G401.6 (cell line): ENCODE measurements at regions not wholly inside any gene's neighbourhood (a gene's known extent, or its start where the extent isn't known, plus 50 kb on each side); places are given as distances from the start of the nearest gene placed in this dataset.
"Not testable (repeated sequence)": the region's sequence is repeated elsewhere in the genome, so short reads cannot be mapped to it uniquely, and the experiment has no call there.

Experiments
- FAIRE-seq: peaks from 2 replicates; lab custom pipeline; 2012; peaks lifted over from hg19 to GRCh38; lab: Jason Lieb, UNC

- FAIRE-seq = no peak
These were observed 211.8 kb downstream of the TOMM20 start for GRCh38 chr1:234916840-234917239.

- no peak for FAIRE-seq
These were observed 212.5 kb downstream of the TOMM20 start for GRCh38 chr1:234915924-234916675.

DNA sequence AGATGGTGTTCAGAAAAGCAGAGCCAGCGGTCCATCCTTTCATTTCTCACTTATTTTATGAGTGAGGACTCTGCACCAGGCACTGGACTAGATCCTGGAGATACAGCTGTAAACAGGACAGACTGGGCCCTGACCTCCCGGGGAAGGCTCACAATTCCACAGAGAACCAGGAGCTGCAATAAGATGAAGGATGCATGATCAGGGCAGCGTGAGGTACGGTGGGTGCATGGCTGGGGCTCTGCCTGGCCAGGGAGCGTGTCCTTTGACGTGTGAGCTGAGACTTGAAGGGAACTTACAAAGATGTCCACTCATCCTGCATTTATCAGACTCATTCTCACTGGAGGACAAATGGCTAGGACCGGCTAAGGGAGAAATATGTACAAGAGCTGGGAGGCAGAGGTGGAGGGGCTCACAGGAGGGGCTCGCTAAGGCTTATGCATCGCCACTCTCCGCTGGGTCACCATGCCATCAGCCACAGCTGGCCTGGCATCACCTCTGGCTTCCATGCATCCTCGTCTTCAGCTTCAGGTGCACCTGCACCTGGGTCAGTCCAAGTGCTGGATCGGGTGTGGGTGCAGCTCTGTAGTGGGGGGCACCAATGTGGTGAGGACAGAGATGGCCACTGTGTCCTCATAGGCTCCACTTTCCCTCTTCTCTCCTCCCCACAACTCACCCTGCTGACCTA lies 213.9 kb downstream of the TOMM20 start:
- FAIRE-seq = no peak

- no peak for FAIRE-seq
These were observed 214.9 kb downstream of the TOMM20 start for GRCh38 chr1:234913771-234914170.

GRCh38 chr1:234913278-234913649 lies 215.4 kb downstream of the TOMM20 start:
- no peak for FAIRE-seq

DNA sequence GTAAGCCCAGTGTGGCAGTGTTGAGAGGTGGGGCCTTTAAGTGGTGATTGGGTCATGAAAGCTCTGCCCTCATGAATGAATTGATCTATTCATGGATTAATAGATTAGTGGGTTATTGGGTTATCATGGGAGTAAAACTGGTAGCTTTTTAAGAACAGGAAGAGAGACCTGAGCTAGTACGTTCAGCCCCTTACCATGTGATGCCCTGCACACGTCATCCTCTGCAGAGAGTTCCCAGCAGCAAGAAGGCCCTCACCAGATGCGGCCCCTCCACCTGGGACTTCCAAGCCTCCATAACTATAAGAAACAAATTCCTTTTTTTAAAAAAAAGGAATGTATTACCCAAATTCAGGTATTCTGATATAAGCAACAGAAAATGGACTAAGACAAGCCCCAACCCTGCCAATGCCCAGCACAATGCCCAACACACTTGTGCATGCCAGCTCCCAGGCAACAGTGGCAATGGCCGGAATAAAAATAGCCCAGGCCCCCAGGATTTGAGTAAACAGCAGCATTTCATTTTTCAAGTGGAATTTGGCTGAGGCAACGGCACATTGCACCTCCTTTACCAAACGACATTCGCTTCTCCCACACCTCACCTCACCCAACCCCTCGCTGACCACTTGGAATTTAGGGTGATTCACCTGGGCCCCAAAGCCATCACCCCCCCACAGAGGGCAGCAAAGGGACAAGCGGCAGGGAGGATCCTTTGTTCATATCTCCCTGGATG lies 215.9 kb downstream of the TOMM20 start:
- no peak for FAIRE-seq

- no peak for FAIRE-seq
These were observed 216.8 kb downstream of the TOMM20 start for GRCh38 chr1:234911787-234912186.

GRCh38 chr1:234911136-234911535 lies 217.5 kb downstream of the TOMM20 start:
- not testable (repeated sequence) for FAIRE-seq

DNA sequence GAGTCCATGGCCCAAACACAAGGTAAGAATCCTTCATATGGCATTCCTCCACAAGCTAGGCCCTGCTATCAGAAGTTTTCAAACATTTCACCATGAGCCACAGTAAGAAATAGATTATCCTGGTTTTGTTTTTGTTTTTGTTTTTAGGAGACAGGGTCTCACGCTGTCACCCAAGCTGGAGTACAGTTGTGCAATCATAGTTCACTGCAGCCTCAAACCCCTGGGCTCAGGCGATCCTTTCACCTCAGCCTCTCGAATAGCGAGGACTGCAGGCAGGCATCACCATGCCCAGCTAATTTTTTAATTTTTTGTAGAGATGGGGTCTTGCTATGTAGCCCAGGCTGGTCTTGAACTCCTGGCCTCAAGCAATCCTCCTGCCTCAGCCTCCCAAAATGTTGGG lies 218.8 kb downstream of the TOMM20 start:
- no peak for FAIRE-seq

GRCh38 chr1:234909307-234909810 lies 219.3 kb downstream of the TOMM20 start:
- no peak for FAIRE-seq

DNA sequence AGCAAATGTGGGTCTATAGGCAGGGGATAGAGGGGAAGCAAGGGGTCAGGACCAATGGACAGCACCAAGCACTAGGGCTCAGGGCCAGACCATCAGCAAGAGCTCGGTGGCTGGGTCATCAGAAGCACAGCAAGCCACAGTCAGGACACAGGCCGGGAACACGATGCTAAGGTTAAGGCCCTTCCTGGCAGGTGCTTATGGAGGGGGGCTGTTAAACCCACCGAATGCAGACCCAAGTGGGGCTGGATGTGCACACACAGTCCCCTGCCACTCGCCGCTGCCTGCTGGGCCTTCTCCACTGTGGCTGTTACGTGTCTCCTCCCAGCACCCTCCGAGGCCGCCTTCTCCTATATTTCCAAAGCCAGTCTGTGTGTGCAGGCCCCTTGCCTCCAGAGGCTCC lies 220.1 kb downstream of the TOMM20 start:
- no peak for FAIRE-seq

- FAIRE-seq = no peak
These were observed 220.7 kb downstream of the TOMM20 start for GRCh38 chr1:234907940-234908405.

- FAIRE-seq = no peak
These were observed 221.3 kb downstream of the TOMM20 start for GRCh38 chr1:234907208-234907939.

DNA sequence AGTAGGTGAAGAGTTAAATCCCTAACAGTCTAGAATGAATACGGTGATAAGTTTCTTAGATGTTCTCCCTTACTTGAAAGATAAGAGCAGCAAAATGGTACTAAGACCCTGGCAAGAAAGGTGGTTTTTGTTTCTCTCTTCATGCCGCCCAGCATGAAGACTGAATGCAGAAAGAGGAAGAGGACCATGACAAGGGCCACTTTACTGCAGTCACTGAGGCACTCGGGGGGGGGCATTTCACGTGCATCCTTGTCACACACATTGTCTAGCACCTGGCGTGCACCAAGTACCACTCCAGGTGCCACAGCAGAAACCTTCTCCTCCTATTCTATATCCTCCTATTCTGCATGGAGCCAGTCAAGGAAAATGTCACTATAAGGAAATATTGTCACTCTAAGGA lies 222.0 kb downstream of the TOMM20 start:
- no peak for FAIRE-seq

- no peak for FAIRE-seq
These were observed 225.7 kb downstream of the TOMM20 start for GRCh38 chr1:234902774-234903547.

- no peak for FAIRE-seq
These were observed 227.1 kb downstream of the TOMM20 start for GRCh38 chr1:234901491-234902049.

GRCh38 chr1:234900595-234900994 lies 228.0 kb downstream of the TOMM20 start:
- no peak for FAIRE-seq

DNA sequence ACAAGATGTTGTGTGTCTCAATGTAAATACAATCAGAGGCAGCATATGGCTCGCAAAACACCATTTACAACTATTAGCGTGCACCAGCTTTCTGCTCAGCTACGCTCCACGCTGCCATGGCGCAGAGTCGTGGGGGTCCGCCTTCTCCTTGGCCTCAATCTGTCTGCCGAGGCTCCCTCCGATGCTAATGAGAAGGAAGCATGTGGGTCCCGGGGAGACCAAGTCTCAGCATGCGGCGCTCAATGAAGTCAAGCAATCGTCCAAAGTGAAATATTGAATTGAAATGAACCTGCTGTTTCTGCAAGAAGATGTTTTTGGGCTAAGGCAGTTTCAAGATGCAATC lies 228.9 kb downstream of the TOMM20 start:
- FAIRE-seq = no peak

GRCh38 chr1:234899041-234899729 lies 229.5 kb downstream of the TOMM20 start:
- FAIRE-seq = no peak

DNA sequence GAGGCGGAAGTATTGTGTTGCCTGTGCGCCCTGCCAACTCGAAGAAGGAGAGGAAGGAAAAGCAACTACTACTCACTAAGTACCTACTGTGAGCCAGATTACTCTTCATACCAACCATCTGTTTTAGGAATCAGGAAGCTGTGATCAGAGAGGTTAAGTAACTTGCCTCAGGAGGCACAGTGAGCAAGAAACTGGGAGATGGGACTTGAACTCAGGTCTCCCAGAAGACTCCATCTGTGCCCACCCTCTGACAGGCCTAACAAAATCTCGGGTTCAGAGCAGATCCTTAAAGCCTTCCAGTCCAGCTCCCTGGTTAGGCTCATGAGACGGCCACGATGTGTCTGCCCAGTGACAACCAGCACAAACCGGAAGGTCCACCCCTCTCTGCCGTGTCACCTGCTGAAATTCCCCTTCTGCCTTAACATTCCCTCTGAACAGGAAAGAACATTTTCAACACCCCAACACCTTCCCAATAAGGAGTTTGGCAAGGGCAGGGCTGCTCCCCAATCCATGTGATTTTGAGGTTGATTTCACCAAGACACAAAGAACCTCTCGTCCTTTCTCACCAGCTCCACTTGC lies 230.1 kb downstream of the TOMM20 start:
- FAIRE-seq = no peak
